BE2C (cell line): ENCODE measurements at regions not wholly inside any gene's neighbourhood (a gene's known extent, or its start where the extent isn't known, plus 50 kb on each side); places are given as distances from the start of the nearest gene placed in this dataset.

ENCODE experiments used
- DNase-seq: peaks from one replicate; pipeline ENCODE4 v3.0.0-alpha.2; 2020
- H3K27me3 ChIP-seq: fragments of 250-450 bp; sonication (Bioruptor Pico); 2 replicates; pipeline ENCODE4 v1.5.1; 2020; ENCODE audit warnings: mild to moderate bottlenecking
- H3K36me3 ChIP-seq: fragments of 250-450 bp; sonication (Bioruptor Pico); 2 replicates; pipeline ENCODE4 v1.5.1; 2020; ENCODE audit warnings: mild to moderate bottlenecking
- H3K4me1 ChIP-seq: fragments of 250-450 bp; sonication (Bioruptor Pico); 2 replicates; pipeline ENCODE4 v1.5.1; 2020
- H3K4me3 ChIP-seq: 2 replicates; pipeline ENCODE4 v1.5.1; 2011; ENCODE audit warnings: low read depth, low read length
- H3K9me3 ChIP-seq: fragments of 250-450 bp; sonication (Bioruptor Pico); 2 replicates; pipeline ENCODE4 v1.5.1; 2020
- CTCF ChIP-seq: IDR thresholded peaks from 2 replicates; pipeline ENCODE4 v1.5.1; 2012; ENCODE audit warnings: mild to moderate bottlenecking, low read depth, low read length

GRCh38 chr1:172809750-172810149, 150.8 kb downstream of the FASLG start:
- Histone ChIP-seq H3K4me1 (peaks cover 4% of the 10 kb centered on the region), H3K9me3 (no peaks in the 10 kb centered on the region), H3K36me3 (no peaks in the 10 kb centered on the region), H3K4me3 (no peak overlapping the region), H3K27me3 (no peaks in the 10 kb centered on the region)
- no peak for DNase-seq
- no peak for TF ChIP-seq CTCF

- DNase-seq, result no peak
- no peaks in the 10 kb centered on the region for H3K27me3 ChIP-seq
- no peak overlapping the region for H3K4me3 ChIP-seq
- TF ChIP-seq CTCF, result no peak
- H3K9me3 ChIP-seq, result no peaks in the 10 kb centered on the region
- H3K36me3 ChIP-seq, result no peaks in the 10 kb centered on the region
- H3K4me1 ChIP-seq, result peaks cover 4% of the 10 kb centered on the region
Measured at GRCh38 chr1:172810480-172811175, 151.7 kb downstream of the FASLG start.

- no peaks in the 10 kb centered on the region for H3K9me3 ChIP-seq
- H3K4me3 ChIP-seq, result no peak overlapping the region
- no peaks in the 10 kb centered on the region for H3K36me3 ChIP-seq
- no peak for TF ChIP-seq CTCF
- H3K4me1 ChIP-seq, result peaks cover 4% of the 10 kb centered on the region
- H3K27me3 ChIP-seq, result no peaks in the 10 kb centered on the region
- DNase-seq, result no peak
Measured at GRCh38 chr1:172811694-172812093, 152.8 kb downstream of the FASLG start.

- TF ChIP-seq CTCF, result no peak
- DNase-seq, result no peak
Measured at GRCh38 chr1:172812118-172812517, 153.2 kb downstream of the FASLG start.

GRCh38 chr1:172813330-172813729, 154.4 kb downstream of the FASLG start:
- H3K9me3 ChIP-seq, result no peaks in the 10 kb centered on the region
- no peaks in the 10 kb centered on the region for H3K36me3 ChIP-seq
- H3K4me1 ChIP-seq, result peaks cover 4% of the 10 kb centered on the region
- H3K27me3 ChIP-seq, result no peaks in the 10 kb centered on the region
- no peak for TF ChIP-seq CTCF
- DNase-seq, result no peak
- H3K4me3 ChIP-seq, result no peak overlapping the region

More at GRCh38 chr1:172812118-172812517, 153.2 kb downstream of the FASLG start:
- H3K9me3 ChIP-seq, result no peaks in the 10 kb centered on the region
- H3K27me3 ChIP-seq, result no peaks in the 10 kb centered on the region
- H3K36me3 ChIP-seq, result no peaks in the 10 kb centered on the region
- H3K4me3 ChIP-seq, result no peak overlapping the region
- peaks cover 4% of the 10 kb centered on the region for H3K4me1 ChIP-seq

GRCh38 chr1:172814428-172814827, 155.5 kb downstream of the FASLG start:
- Histone ChIP-seq H3K27me3 (no peaks in the 10 kb centered on the region), H3K4me3 (no peak overlapping the region), H3K9me3 (no peaks in the 10 kb centered on the region), H3K36me3 (no peaks in the 10 kb centered on the region), H3K4me1 (peaks cover 4% of the 10 kb centered on the region)
- DNase-seq, result no peak
- no peak for TF ChIP-seq CTCF
